ENCODE measurements at regions not wholly inside any gene's neighbourhood (a gene's known extent, or its start where the extent isn't known, plus 50 kb on each side); places are given as distances from the start of the nearest gene placed in this dataset.
"Not testable (repeated sequence)": the region's sequence is repeated elsewhere in the genome, so short reads cannot be mapped to it uniquely, and the experiment has no call there.

DNA sequence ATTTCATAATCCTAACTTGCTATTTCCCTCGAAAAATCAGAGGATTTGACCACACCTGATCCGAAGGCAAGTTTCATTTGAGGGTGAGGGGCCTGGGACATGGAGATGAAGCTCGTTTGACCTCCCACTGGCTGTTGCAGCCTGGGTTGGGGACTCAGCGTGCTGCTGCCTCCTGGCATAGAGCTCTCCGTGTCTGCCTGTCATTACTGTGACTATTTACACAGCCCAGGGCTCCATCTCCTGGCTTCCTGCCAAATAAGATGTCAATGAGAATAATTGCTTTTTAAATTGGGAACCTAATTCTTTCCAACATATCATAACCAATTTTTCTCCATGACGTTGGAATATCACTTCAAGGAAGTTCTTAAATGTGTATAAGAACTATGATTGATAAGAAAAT lies 139.3 kb upstream of the COBL start:
- DNase-seq (ENCODE audit: low read depth, low spot score): no peak

DNA sequence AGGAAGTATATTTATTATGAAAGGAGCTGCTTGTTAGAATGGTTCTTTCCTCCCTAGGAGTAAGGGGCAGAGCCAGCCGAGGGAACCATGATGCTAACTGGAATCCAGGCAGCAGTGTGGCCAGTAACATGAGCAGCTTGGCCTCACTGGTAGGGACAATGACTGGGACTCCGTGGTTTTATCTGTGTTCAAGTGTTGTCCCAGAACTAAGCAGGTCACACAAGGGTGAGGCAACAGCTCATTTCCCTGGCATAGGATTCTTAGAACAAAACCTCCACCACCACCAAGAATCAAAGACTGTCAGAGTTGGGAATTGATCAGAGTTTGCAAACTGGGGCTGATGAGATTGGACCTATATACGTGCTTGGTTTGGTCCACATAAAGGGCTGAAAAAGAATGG lies 138.9 kb upstream of the COBL start:
- no peak for DNase-seq (ENCODE audit: low read depth, low spot score)

DNA sequence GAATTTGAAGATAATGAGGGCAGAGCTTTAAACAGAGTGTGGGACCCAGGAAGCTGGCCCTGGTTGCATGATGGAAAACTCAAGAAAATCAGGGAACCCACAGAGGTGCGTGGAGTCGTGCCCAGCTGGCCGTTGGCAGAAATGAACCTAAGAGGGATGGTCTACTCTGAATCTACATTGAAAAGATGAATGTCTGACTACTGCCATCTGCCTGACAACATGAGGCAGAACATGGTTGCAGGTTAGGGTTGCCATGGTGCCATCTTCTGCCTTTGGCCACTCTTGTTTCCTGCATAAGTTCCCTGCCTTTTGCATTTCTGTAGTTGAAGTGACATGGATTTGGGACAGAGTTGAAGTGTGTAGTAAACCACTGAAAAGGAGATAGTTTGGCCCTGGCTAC lies 138.5 kb upstream of the COBL start:
- DNase-seq (ENCODE audit: low read depth, low spot score): no peak

DNA sequence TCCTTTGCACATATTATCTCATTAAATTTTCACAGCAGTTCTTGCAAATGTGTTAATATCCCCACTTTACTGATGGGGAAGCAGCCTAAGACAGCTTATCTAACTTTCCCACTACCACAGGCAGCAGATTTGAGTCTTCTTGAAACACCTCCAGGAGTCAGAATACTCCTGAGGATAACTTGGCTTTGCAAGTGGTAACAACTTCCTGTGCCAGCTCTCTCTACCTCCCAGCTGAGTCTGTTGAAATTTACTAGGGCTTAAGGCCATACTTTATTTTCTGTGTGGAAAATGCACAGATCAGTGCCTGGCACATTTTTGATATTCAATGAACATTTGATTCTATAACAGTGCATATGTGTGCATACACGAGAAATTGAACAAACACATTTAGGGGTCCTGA lies 136.1 kb upstream of the COBL start:
- no peak for DNase-seq (ENCODE audit: low read depth, low spot score)

DNA sequence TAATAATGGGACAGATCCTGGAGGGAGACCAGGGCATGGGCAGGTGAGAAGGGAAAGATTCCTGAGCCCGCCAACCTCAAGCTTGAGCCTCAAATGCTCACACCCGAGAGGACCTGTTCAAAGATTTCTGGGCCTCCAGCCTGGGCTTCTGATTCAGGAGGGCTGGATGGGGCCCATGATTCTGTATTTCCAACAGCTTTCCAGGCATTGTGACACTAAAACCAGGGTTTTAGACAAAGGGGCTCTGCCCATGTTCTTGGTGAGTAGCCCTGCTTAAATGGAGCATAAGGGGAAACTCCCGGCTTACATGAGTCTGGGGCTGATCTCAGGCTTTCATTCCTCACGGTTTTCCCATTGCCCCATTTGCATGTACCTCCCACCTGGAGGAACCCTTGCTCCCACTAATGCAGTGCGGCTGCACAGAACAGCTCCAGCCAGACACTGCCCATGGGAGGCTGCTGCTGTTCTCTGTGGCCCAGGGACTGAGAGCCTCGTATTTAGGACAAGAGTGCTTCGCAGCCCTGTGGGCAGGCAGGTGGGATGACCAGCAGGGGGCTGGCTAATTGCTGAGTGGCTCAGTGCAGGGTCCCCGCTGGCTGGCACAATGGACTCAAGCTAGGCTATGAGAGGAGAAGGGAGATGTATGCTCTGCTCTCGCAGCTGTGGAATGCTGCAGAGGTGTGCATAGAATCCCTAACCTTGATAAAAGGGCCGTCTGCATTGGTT lies 135.3 kb upstream of the COBL start:
- no peak for DNase-seq (ENCODE audit: low read depth, low spot score)

DNA sequence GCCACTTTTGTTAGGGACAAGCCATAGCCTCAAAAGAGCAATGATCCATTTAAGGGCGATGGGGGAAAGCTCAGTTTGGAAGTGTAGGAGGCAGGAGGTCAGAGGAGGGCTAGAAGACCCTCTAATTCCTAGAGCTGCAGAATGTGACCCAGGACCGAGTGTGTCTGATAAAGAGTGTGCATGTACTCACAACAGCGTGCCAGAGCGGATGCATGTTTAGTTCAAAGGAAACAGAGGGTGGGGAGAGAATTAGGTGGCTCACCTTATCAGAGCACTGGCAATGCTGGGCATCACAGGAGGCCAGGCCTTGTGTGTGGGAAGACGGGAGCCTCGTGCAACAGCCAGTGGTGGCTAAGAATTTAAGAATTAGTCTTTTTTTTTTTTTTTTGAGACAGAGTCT lies 133.9 kb upstream of the COBL start:
- DNase-seq (ENCODE audit: low read depth, low spot score): no peak

DNA sequence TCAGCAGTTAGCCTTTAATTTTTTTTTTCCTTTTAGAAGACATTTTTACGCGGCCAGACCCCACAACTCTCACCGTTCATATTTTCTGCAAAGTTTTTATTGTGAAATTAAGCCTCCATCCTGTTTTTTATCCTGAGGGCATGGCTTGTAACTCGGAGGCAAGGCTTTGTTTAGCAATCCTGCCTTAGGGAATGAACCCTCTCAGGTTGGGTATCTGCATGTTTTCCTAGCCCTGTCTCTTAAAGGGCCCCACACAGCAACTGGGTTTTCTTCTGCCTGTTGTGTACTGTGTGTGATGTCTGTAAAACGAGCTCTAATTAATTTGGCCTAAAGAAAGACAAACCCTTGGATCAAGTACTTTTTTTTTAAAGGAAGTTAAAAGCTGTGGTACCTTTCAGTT lies 130.2 kb upstream of the COBL start:
- no peak for DNase-seq (ENCODE audit: low read depth, low spot score)

DNA sequence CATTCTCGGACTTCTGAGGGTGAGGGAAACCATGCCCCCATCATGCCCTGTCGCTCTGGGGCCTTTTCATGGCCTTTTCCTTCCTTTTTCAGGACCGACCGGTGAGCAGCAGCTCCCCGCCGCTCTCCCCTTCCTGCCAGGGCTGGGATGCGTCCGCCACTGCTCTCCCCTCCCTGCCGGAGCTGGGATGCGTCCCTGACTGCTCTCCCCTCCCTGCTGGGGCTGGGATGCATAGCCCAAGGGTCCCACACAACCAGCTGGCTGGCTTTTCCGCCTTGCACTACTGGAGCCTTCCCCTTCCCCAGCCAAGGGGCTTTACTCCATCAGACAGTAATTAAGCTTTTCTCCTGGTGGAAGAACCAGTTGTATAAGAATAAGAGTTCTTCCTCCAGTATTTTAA lies 129.7 kb upstream of the COBL start:
- no peak for DNase-seq (ENCODE audit: low read depth, low spot score)

DNA sequence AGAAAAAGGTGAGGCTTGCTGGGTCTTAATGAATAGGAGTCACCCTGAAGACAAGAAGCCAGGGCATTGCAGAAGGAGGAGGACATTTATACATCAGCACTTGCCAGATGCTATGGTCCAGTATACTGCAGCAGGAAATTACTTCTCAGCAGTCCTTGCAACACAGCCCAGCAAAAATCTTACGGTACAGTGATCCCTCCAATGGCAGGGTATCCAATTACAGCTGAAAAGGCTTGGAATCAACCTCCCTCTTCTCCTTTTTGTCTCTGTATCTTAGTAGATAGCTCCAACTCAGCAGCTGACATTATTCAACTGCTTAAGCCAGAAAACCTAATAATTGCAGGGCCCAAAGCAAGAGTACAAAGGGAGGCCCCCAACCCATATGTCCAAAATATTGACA lies 128.3 kb upstream of the COBL start:
- no peak for DNase-seq (ENCODE audit: low read depth, low spot score)

DNA sequence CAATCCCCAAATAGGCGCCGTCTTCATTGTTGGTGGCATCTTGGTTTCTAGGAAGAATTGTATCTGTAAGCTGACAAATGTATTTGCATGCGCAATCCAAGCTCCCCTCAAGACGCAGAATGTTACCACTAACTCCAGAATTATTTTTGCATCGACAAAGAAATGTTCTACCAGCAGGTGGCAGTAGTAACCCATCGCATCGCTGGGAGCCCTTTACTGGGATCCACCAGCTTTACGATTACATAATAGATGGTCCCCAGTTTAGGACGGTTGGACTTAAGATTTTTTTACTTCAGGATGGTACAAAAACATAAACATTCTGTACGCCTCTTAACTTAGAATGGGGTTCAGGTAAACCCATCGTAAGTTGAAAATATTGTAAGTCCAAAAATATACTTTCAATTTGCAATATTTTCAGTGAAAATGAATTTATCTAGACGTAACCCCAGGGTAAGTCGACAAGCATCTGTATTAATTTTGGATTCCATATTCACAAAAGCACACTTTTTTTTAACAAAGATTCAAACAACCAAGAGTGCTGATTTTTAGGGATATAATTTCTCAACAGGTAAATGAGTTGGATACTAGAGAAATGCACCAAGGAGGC lies 114.0 kb upstream of the COBL start:
- peak; percentile 10 for DNase-seq (ENCODE audit: low read depth, low spot score)

DNA sequence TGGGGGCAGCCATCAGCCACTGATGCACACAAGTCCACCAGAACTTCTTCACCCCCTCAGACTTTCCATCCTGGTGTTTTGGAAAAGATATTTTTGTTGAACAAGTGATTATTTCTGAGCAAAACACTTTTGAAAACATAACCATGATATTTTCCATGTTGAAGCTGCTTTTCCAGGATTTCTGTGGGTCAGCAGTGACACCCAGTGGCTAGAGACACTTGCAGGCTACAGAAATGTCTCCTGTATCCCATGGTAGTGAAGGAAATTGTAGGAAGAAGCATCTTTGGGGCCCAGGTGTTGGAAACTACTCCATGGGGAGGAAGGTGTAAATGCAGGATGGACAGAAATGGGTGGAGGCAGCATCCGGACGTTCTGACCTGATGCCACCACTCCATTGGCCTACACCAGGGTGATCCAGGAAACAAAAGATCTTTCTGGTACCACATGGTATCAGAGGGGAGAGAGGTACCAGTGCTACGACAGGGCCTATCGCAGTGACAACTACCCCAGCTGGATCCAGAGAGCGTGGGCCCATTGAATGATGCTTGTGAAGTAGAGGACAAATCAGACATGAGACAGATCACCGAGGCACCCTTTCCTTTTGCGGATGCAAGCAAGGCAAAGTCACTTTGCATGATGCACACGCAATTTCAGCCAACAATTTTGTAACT lies 111.7 kb upstream of the COBL start:
- no peak for DNase-seq (ENCODE audit: low read depth, low spot score)

DNA sequence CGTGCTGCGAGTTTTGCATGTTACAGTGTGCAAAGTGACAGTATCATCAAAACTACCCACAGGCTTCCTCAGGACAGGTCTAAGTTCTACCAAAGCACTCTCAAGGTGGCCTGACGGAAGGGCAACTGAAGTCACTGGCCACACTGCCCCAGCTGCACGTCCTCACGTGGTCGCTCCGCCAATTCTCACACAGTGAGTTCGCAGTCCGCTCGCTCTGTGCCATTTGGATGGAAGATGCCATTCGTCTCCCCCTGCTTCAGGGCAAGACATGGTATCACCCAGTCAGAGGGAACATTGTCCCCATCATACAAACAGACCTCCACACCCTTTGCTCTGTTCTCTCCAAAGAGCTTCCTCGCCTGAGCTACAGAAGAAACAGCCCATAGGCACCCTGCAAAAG lies 109.6 kb upstream of the COBL start:
- no peak for DNase-seq (ENCODE audit: low read depth, low spot score)

DNA sequence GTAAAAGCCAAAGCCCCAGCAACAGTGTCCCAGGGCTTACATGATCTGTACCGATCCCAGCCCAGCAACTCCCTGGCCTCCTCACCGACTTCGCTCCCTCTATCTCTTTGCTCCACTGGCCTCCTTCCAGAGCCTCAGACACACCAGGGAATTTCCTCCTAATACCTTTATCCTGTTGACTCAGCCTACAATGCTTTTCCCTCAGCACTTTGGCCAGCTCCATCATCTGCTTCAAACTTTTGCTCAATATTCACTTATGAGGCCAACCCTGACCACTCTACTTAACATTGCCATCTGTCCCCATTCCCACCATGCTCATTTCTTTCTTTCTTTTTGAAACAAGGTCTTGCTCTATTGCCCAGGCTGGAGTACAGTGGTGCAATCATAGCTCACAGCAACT lies 93.3 kb upstream of the COBL start:
- not testable (repeated sequence) for DNase-seq (ENCODE audit: low read depth, low spot score)

DNA sequence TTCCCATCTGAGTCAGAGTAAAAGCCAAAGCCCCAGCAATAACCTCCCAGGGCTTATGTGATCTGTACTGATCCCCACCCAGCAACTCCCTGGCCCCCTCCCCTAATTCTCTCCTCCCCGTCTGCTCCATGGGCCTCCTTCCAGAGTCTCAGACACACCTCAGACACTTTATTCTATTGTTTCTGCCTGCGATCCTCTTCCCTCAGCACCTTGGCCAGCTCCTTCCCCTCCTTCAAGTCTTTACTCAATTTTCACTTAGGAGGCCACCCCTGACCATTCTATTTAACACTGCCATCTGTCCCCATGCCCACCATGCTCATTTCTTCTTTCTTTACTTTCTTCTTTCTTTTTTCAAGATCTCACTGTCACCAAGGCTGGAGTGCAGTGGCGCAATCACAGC lies 81.0 kb upstream of the COBL start:
- not testable (repeated sequence) for DNase-seq (ENCODE audit: low read depth, low spot score)

DNA sequence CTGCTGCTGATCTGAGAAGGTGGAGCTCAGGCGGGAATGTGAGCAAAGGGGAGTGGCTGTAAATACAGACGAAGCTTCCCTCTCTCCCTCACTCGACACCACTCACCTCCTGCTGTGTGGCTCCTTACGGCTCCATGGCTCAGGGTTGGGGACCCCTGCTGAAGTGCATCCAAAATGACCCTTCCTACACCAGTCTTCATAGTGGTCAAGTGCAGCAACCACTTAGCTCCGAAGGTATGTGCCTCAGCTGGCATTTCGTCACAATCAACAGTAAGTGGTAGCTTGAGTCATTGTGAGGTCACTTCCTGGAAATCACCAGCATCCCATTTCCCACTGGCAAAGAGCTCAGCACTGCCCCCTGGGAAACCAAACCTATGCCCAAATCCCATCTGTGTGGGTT lies 76.4 kb upstream of the COBL start:
- not testable (repeated sequence) for DNase-seq (ENCODE audit: low read depth, low spot score)

DNA sequence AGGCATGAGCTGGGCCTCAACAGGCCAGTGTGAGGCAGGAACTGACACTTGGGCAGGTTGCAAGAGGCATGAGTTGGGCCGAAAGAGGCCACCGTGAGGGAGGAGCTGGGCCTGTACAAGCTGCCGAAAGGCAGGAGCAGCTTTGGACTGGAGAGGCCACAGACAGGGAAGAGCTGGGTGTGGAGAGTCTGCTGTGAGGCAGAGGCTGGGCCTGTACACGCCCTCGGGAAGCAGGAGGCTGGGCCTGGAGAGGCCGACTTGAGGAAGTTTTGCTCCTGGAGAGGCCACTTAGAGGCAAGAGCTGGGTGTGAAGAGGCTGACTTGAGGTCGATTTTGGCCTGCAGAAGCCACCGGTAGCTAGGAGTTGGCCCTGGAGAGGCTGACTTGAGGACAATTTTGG lies 73.3 kb upstream of the COBL start:
- DNase-seq (ENCODE audit: low read depth, low spot score): not testable (repeated sequence)

DNA sequence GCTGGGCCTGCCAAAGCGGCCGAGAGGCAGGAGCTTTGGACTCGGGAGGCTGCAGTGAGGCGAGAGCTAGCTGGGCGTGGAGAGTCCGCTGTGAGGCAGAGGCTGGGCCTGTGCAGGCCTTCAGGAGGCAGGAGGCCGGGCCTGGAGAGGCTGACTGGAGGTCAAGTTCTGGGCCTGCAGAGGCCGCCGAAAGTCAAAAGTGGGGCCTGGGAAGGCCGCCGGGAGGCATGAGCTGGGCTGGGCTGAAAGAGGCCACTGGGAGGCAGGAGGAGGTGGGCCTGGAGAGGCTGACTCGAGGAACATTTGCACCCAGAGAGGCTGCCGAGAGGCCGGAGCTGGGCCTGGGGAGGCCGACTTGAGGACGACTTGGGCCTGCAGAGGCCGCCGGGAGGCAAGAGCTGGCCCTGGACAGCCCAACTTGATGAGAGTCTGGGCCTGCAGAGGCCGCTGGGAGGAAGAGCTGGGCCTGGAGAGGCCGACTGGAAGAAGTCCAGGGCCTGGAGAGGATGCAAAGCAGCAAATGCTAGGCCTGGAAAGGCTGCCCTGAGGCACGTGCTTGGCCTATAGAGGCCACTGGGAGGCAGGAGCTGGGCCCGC lies 72.7 kb upstream of the COBL start:
- not testable (repeated sequence) for DNase-seq (ENCODE audit: low read depth, low spot score)

DNA sequence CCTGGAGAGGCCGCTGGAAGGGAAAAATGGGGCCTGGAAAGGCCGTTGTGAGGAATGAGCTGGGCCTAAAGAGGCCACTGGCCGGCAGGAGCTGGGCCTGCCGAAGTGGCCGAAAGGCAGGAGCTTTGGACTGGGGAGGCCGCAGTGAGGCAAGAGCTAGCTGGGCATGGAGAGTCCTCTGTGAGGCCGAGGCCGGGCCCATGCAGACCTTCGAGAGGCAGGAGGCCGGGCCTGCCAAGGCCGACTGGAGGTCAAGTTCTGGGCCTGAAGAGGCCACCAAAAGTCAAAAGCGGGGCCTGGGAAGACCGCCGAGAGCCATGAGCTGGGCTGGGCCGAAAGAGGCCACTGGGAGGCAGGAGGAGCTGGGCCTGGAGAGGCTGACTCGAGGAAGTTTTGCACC lies 71.6 kb upstream of the COBL start:
- DNase-seq (ENCODE audit: low read depth, low spot score): not testable (repeated sequence)

DNA sequence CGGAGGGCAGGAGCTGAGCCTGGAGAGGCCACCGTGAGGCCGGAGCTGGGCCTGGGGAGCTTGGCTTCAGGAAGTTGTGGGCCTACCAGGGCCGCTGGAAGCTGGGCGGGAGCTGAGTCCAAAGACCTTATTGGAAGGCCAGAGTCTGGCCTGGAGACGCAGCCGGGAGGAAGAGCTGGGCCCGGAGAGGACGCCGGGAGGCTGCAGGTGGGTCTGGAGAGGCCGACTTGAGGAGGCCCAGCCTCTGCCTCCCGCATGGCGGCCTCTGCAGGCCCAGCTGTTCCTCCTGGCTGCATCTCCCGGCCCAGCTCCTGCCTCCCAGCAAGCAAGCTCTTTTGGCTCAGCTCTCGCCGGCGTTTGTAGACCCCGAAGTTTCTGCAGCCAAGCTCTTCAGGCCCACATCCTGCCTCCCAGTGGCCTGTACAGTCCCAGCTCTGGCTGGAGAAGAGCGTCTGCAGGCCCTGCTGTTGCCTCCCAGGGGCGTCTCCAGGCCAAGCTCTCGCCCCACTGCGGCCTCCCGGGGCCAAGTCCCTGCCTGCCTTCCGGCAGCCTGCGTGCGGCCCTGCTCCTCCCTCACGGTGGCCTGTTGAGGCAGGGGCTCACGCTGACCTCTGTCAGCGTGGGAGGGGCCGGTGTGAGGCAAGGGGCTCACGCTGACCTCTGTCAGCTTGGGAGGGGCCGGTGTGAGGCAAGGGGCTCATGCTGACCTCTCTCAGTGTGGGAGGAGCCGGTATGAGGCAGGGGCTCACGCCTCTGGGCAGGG lies 70.4 kb upstream of the COBL start:
- not testable (repeated sequence) for DNase-seq (ENCODE audit: low read depth, low spot score)

DNA sequence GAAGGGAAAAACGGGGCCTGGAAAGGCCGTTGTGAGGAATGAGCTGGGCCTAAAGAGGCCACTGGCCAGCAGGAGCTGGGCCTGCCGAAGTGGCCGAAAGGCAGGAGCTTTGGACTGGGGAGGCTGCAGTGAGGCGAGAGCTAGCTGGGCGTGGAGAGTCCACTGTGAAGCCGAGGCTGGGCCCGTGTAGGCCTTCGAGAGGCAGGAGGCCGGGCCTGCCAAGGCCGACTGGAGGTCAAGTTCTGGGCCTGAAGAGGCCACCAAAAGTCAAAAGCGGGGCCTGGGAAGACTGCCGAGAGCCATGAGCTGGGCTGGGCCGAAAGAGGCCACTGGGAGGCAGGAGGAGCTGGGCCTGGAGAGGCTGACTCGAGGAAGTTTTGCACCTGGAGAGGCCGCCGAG lies 69.6 kb upstream of the COBL start:
- DNase-seq (ENCODE audit: low read depth, low spot score): not testable (repeated sequence)

DNA sequence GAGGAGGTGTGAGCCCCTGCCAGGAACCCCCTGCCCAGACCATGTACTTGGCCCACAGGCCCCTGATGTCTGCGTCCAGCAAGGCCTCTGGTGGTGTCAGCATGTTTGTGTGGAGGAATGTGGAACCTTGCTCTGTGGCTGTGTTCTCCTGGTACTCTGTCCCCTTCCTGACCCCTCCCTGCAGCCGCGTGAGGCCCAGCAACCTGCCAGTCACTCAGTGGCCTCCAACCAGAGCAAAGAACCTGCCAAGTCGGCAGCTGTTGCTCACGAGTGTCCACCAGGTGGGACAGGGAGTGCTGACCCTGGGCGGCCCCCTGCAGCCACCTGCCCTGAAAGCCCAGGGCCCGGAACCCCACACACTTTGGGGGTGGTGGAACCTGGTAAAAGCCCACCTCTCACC lies 65.6 kb upstream of the COBL start:
- not testable (repeated sequence) for DNase-seq (ENCODE audit: low read depth, low spot score)

All from smooth muscle cell of the brain vasculature (primary cell).